ENCODE measurements at regions not wholly inside any gene's neighbourhood (a gene's known extent, or its start where the extent isn't known, plus 50 kb on each side); places are given as distances from the start of the nearest gene placed in this dataset.
"Not testable (repeated sequence)": the region's sequence is repeated elsewhere in the genome, so short reads cannot be mapped to it uniquely, and the experiment has no call there.

GRCh38 chr14:48261436-48261835, 586.0 kb upstream of the MDGA2 start:
- TF ChIP-seq CTCF (conservative IDR thresholded peaks at IDR 0.05; ENCODE audit: low read depth, low read length) = no peak
- ChIA-PET POLR2A (ENCODE audit: unreplicated experiment) (no interaction called here), CTCF (no interaction called here)
- ATAC-seq (no peak), DNase-seq (no peak)
- no peak overlapping the region for H3K9ac ChIP-seq (ENCODE audit: low read length)
- BruUV-seq (replicated peaks) = no TSS peak
- no peaks in the 10 kb centered on the region for H4K20me1 ChIP-seq (ENCODE audit: low read length)
- H3K9me2 ChIP-seq (replicated peaks; ENCODE audit: low read length) = no peaks in the 10 kb centered on the region
- no peaks in the 10 kb centered on the region for H3K4me1 ChIP-seq (ENCODE audit: insufficient read depth, low read length)
- peaks cover 14% of the 10 kb centered on the region; the same call in 1 of the 2 replicates for H3K27me3 ChIP-seq (ENCODE audit: low read length)
- intact Hi-C loops (cut with micrococcal nuclease) = no loop called here
- no peaks in the 10 kb centered on the region for H3K9me3 ChIP-seq (ENCODE audit: low read length)
- H3K27ac ChIP-seq (ENCODE audit: low read length) = no peak overlapping the region
- H3K4me3 ChIP-seq (ENCODE audit: low read length) = no peak overlapping the region
- H3F3A ChIP-seq (ENCODE audit: low read length, unreplicated experiment) = no peaks in the 10 kb centered on the region
- H3K79me2 ChIP-seq (ENCODE audit: low read length) = no peaks in the 10 kb centered on the region
- no peak overlapping the region for H3K4me2 ChIP-seq (ENCODE audit: low read length)
- no peaks in the 10 kb centered on the region for H3K36me3 ChIP-seq (ENCODE audit: low read depth, low read length)
- no peak overlapping the region for H2AFZ ChIP-seq (ENCODE audit: low read length)

- H3K9ac ChIP-seq (ENCODE audit: low read length); intact Hi-C loops (cut with micrococcal nuclease); H3K9me3 ChIP-seq (ENCODE audit: low read length); H3K4me1 ChIP-seq (ENCODE audit: insufficient read depth, low read length); DNase-seq; H3K79me2 ChIP-seq (ENCODE audit: low read length); H2AFZ ChIP-seq (ENCODE audit: low read length); ATAC-seq; H3K36me3 ChIP-seq (ENCODE audit: low read depth, low read length); H3K27ac ChIP-seq (ENCODE audit: low read length); H4K20me1 ChIP-seq (ENCODE audit: low read length); POLR2A ChIA-PET (ENCODE audit: unreplicated experiment); H3K9me2 ChIP-seq (replicated peaks; ENCODE audit: low read length); H3K4me2 ChIP-seq (ENCODE audit: low read length); BruUV-seq (replicated peaks); H3K27me3 ChIP-seq (ENCODE audit: low read length); H3K4me3 ChIP-seq (ENCODE audit: low read length); CTCF ChIA-PET; H3F3A ChIP-seq (ENCODE audit: low read length, unreplicated experiment): not testable (repeated sequence)
Measured at GRCh38 chr14:48260394-48261295, 585.2 kb upstream of the MDGA2 start.

GRCh38 chr14:48259876-48260275, 584.5 kb upstream of the MDGA2 start:
- H3F3A ChIP-seq (ENCODE audit: low read length, unreplicated experiment); H3K4me3 ChIP-seq (ENCODE audit: low read length); ATAC-seq; H3K36me3 ChIP-seq (ENCODE audit: low read depth, low read length); H3K4me2 ChIP-seq (ENCODE audit: low read length); H3K79me2 ChIP-seq (ENCODE audit: low read length); H2AFZ ChIP-seq (ENCODE audit: low read length); H3K9me2 ChIP-seq (replicated peaks; ENCODE audit: low read length); H4K20me1 ChIP-seq (ENCODE audit: low read length); intact Hi-C loops (cut with micrococcal nuclease); DNase-seq; H3K4me1 ChIP-seq (ENCODE audit: insufficient read depth, low read length); H3K27ac ChIP-seq (ENCODE audit: low read length); CTCF ChIA-PET; H3K9me3 ChIP-seq (ENCODE audit: low read length); BruUV-seq (replicated peaks); H3K9ac ChIP-seq (ENCODE audit: low read length); POLR2A ChIA-PET (ENCODE audit: unreplicated experiment); H3K27me3 ChIP-seq (ENCODE audit: low read length): not testable (repeated sequence)

- CTCF ChIA-PET; H3K27ac ChIP-seq (ENCODE audit: low read length); intact Hi-C loops (cut with micrococcal nuclease); H3K9ac ChIP-seq (ENCODE audit: low read length); DNase-seq; H4K20me1 ChIP-seq (ENCODE audit: low read length); H3K4me3 ChIP-seq (ENCODE audit: low read length); H3K4me1 ChIP-seq (ENCODE audit: insufficient read depth, low read length); H3K79me2 ChIP-seq (ENCODE audit: low read length); H3K9me2 ChIP-seq (replicated peaks; ENCODE audit: low read length); BruUV-seq (replicated peaks); H3F3A ChIP-seq (ENCODE audit: low read length, unreplicated experiment); H3K9me3 ChIP-seq (ENCODE audit: low read length); H3K27me3 ChIP-seq (ENCODE audit: low read length); ATAC-seq; H3K36me3 ChIP-seq (ENCODE audit: low read depth, low read length); H3K4me2 ChIP-seq (ENCODE audit: low read length); H2AFZ ChIP-seq (ENCODE audit: low read length); POLR2A ChIA-PET (ENCODE audit: unreplicated experiment): not testable (repeated sequence)
Measured at GRCh38 chr14:48259232-48259631, 583.8 kb upstream of the MDGA2 start.

GRCh38 chr14:48258703-48259102, 583.3 kb upstream of the MDGA2 start:
- H3K36me3 ChIP-seq (ENCODE audit: low read depth, low read length); POLR2A ChIA-PET (ENCODE audit: unreplicated experiment): not testable (repeated sequence)

More at GRCh38 chr14:48258703-48259102, 583.3 kb upstream of the MDGA2 start:
- H3K27ac ChIP-seq (ENCODE audit: low read length); H3K4me1 ChIP-seq (ENCODE audit: insufficient read depth, low read length); H3K4me3 ChIP-seq (ENCODE audit: low read length); H4K20me1 ChIP-seq (ENCODE audit: low read length); intact Hi-C loops (cut with micrococcal nuclease); CTCF ChIA-PET; H3K4me2 ChIP-seq (ENCODE audit: low read length); ATAC-seq; H3K9ac ChIP-seq (ENCODE audit: low read length); BruUV-seq (replicated peaks); H3K27me3 ChIP-seq (ENCODE audit: low read length); H3F3A ChIP-seq (ENCODE audit: low read length, unreplicated experiment); H3K9me3 ChIP-seq (ENCODE audit: low read length); DNase-seq; H3K9me2 ChIP-seq (replicated peaks; ENCODE audit: low read length); H2AFZ ChIP-seq (ENCODE audit: low read length); H3K79me2 ChIP-seq (ENCODE audit: low read length): not testable (repeated sequence)
